HepG2 (cell line): ENCODE measurements at regions not wholly inside any gene's neighbourhood (a gene's known extent, or its start where the extent isn't known, plus 50 kb on each side); places are given as distances from the start of the nearest gene placed in this dataset.

ENCODE experiments used
- ATAC-seq: fragments of 200-7000 bp; cut with Tn5 transposase; 3 replicates; pipeline ENCODE4 v1.9.1; 2020; ENCODE audit warnings: mild to moderate bottlenecking, moderate library complexity
- BruUV-seq: library from RNA; stranded (reverse); fragments of 400-500 nt; replicated peaks from 2 replicates; lab custom pipeline; 2021; lab: Mats Ljungman, UMichigan
- CTCF ChIA-PET: fragments of 300-600 bp; formaldehyde crosslinking; extraction: SDS; loops from one replicate; lab custom pipeline; 2021; ENCODE audit warnings: low total read pairs, inconsistent platforms, low intra/inter-chr PET ratio; lab: Yijun Ruan, JAX
- POLR2A ChIA-PET: fragments of 350-600 bp; sonication (Branson Sonifier 250); formaldehyde crosslinking; loops from one replicate; lab custom pipeline; 2020; ENCODE audit warnings: antibody characterized with exemption, inconsistent platforms; lab: Yijun Ruan, JAX
- DNase-seq: peaks from one replicate; pipeline ENCODE4 v3.0.0-alpha.2; 2015; ENCODE audit warnings: low spot score
- FAIRE-seq: peaks from 3 replicates; lab custom pipeline; 2011; peaks lifted over from hg19 to GRCh38; lab: Jason Lieb, UNC
- H2AFZ ChIP-seq: one replicate; pipeline ENCODE4 v1.6.1; 2011; ENCODE audit warnings: low read length, inconsistent platforms
- H3K27ac ChIP-seq: fragments of 300-600 bp; 3 replicates; pipeline ENCODE4 v1.8.0; 2011; ENCODE audit warnings: mixed run types, mild to moderate bottlenecking, mixed read lengths, low read length, inconsistent platforms; ENCODE audit not compliant: insufficient read depth; ENCODE audit errors: extremely low read length
- H3K27me3 ChIP-seq, 2 experiments: fragments of 200-600 bp in 1 of 2; 2 replicates in 1 of 2; 3 replicates in 1 of 2; pipeline versions ENCODE4 v1.6.0 to v1.8.0; 2011; ENCODE audit warnings: low read length in 2 of 2, mild to moderate bottlenecking in 2 of 2, moderate library complexity in 2 of 2, inconsistent platforms in 1 of 2; ENCODE audit not compliant: insufficient read depth in 2 of 2, control insufficient read depth in 1 of 2
- H3K36me3 ChIP-seq, 2 experiments: fragments of 200-600 bp in 1 of 2; replicated peaks in 1 of 2; 2 replicates in 1 of 2; 3 replicates in 1 of 2; pipeline versions ENCODE4 v1.5.1 to v1.8.0; 2011; ENCODE audit warnings: low read length in 2 of 2, inconsistent platforms in 1 of 2; ENCODE audit not compliant: insufficient read depth in 2 of 2, control insufficient read depth in 1 of 2
- H3K4me1 ChIP-seq: 2 replicates; pipeline ENCODE4 v1.5.1; 2012; ENCODE audit warnings: low read length, inconsistent platforms; ENCODE audit not compliant: insufficient read depth
- H3K4me2 ChIP-seq: 2 replicates; pipeline ENCODE4 v1.6.0; 2011; ENCODE audit warnings: low read depth, low read length, inconsistent platforms
- H3K4me3 ChIP-seq, 3 experiments: fragments of 200-600 bp in 1 of 3; sonication (generic), shearing (Covaris generic) in 1 of 3; replicated peaks in 1 of 3; 2 replicates each; pipeline ENCODE4 v1.5.1; 2011 to 2016; ENCODE audit warnings: low read length in 3 of 3, inconsistent platforms in 2 of 3, low read depth in 2 of 3, mild to moderate bottlenecking in 2 of 3, control low read depth in 1 of 3, mixed read lengths in 1 of 3; ENCODE audit not compliant: insufficient read depth in 1 of 3
- H3K79me2 ChIP-seq: one replicate; pipeline ENCODE4 v1.6.1; 2011; ENCODE audit warnings: low read length, inconsistent platforms; ENCODE audit not compliant: insufficient read depth
- H3K9ac ChIP-seq: 2 replicates; pipeline ENCODE4 v1.6.0; 2011; ENCODE audit warnings: mild to moderate bottlenecking, low read depth, low read length, inconsistent platforms; ENCODE audit not compliant: insufficient read depth
- H3K9me3 ChIP-seq: 2 replicates; pipeline ENCODE4 v1.5.1; 2012; ENCODE audit warnings: mild to moderate bottlenecking, low read length
- H4K20me1 ChIP-seq: 2 replicates; pipeline ENCODE4 v1.6.0; 2011; ENCODE audit warnings: inconsistent platforms, mild to moderate bottlenecking, low read length, moderate library complexity; ENCODE audit not compliant: insufficient read depth
- CCAR2 ChIP-seq: fragments of 200-400 bp; formaldehyde crosslinking; optimal IDR thresholded peaks from 2 replicates; pipeline ENCODE3; 2018; ENCODE audit warnings: low read depth, mild to moderate bottlenecking, low read length, moderate library complexity
- CREB1 ChIP-seq, 2 experiments: fragments of 450-650 bp in 1 of 2; IDR thresholded peaks; 2 replicates each; pipeline ENCODE4 v1.6.1; 2016 to 2017; ENCODE audit warnings: control low read depth in 1 of 2, mild to moderate bottlenecking in 1 of 2, missing compliant biosample characterization in 1 of 2, missing genetic modification characterization in 1 of 2
- MXD4 ChIP-seq: IDR thresholded peaks from 2 replicates; pipeline ENCODE4 v1.6.1; 2016; ENCODE audit warnings: mild to moderate bottlenecking, missing biosample characterization, missing genetic modification reagents
- PHF8 ChIP-seq: sonication (generic); formaldehyde crosslinking; IDR thresholded peaks from 2 replicates; pipeline ENCODE4 v1.5.0; 2020; ENCODE audit warnings: missing genetic modification reagents
- TEAD2 ChIP-seq: sonication (generic); formaldehyde crosslinking; IDR thresholded peaks from 2 replicates; pipeline ENCODE4 v1.9.0; 2021; ENCODE audit warnings: missing genetic modification reagents
- YEATS4 ChIP-seq: sonication (generic); formaldehyde crosslinking; IDR thresholded peaks from 2 replicates; pipeline ENCODE4 v1.4.0; 2020; ENCODE audit warnings: missing genetic modification reagents, borderline replicate concordance
- ZBTB20 ChIP-seq: sonication (generic); formaldehyde crosslinking; IDR thresholded peaks from 2 replicates; pipeline ENCODE4 v1.8.1; 2023; ENCODE audit warnings: missing genetic modification reagents, low read depth, mild to moderate bottlenecking, borderline replicate concordance
- ZKSCAN5 ChIP-seq: sonication (generic); formaldehyde crosslinking; IDR thresholded peaks from 2 replicates; pipeline ENCODE4 v1.5.1; 2020; ENCODE audit warnings: mild to moderate bottlenecking, missing genetic modification reagents
- ZNF563 ChIP-seq: sonication (generic); formaldehyde crosslinking; IDR thresholded peaks from 2 replicates; pipeline ENCODE4 v1.8.0; 2022; ENCODE audit warnings: mild to moderate bottlenecking, moderate library complexity, missing genetic modification reagents
- WGBS: methylation state at CpG from one replicate; pipeline ENCODE4 v1.1.6; 2017; ENCODE audit warnings: low lambda C conversion rate; 5-methylcytosine and 5-hydroxymethylcytosine counted together
- in situ Hi-C: cut with HindIII; loops from 2 replicates; pipeline ENCODE4 v1.10.0; 2017; ENCODE audit warnings: low pct_unique_long_range_greater_than_20kb; ENCODE audit not compliant: extremely low pct_ligation_motif_present
- intact Hi-C: fragments of 100-400 bp; cut with micrococcal nuclease; formaldehyde crosslinking; loops from one replicate; pipeline ENCODE4 v1.10.0; 2022; ENCODE audit not compliant: unreplicated experiment
- TF ChIP-seq, protein P1 (sequence below): sonication (generic); formaldehyde crosslinking; IDR thresholded peaks from 2 replicates; pipeline ENCODE4 v1.5.0; 2020; ENCODE audit warnings: missing genetic modification reagents
- TF ChIP-seq, protein P2 (sequence below): sonication (generic); formaldehyde crosslinking; IDR thresholded peaks from 2 replicates; pipeline ENCODE4 v1.4.0; 2020; ENCODE audit warnings: mild to moderate bottlenecking, low read depth, missing genetic modification reagents

DNA sequence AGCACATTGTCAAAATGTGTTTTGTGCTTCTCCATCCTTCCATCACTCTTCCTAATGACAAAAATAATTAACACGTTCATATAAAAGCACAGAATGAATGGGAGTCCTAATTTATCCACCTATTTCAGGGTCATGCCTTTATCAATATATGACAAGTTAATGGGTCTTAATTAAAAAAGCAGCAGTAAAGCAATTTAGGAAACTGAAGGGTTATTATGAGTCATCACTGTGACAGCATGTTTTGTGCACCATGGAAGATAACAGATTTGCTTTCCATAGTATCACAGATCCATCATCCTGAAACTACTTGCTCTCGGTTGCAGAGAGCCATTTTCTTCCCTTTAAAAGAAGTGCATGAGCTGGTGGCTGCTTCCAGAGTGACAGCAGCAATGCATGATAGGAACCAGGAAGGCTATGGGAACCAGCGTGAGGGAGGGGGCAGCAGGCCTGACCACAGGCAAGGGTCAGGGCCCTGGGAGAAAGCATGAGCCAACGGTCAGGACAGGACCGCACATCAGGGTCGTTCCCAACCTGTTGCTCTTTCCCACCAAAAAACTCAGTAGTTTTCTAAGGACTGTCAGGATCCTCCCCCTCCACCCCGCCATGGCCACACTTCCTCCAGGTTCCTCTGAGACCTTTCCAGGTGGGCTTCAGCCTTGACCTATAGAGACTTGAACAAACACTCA lies 784.1 kb downstream of the UQCRFS1 start:
- DNase-seq (no peak), ATAC-seq (no peak), FAIRE-seq (no peak)
- no peaks in the 10 kb centered on the region for H3K4me1 ChIP-seq
- intact Hi-C loops (no loop called here), in situ Hi-C loops (no loop called here)
- H3K79me2 ChIP-seq, result no peaks in the 10 kb centered on the region
- 24% methylated on average over 7 of the region's 7 CpGs for WGBS
- POLR2A ChIA-PET, result no interaction called here
- H3K9ac ChIP-seq, result no peak overlapping the region
- H3K27ac ChIP-seq, result no peak overlapping the region
- no peak overlapping the region for H3K4me3 ChIP-seq
- CTCF ChIA-PET, result no interaction called here
- H3K27me3 ChIP-seq, result no peaks in the 10 kb centered on the region
- TF ChIP-seq CREB1 (IDR thresholded peaks at IDR 0.05) (peak; percentile 17; the same call in 1 of the 2 replicates), CREB1 (CRISPR knock-in tag; IDR thresholded peaks at IDR 0.05) (no peak), ZNF563 (CRISPR knock-in tag) (no peak), PHF8 (CRISPR knock-in tag) (no peak)
- TF ChIP-seq, protein P1, sequence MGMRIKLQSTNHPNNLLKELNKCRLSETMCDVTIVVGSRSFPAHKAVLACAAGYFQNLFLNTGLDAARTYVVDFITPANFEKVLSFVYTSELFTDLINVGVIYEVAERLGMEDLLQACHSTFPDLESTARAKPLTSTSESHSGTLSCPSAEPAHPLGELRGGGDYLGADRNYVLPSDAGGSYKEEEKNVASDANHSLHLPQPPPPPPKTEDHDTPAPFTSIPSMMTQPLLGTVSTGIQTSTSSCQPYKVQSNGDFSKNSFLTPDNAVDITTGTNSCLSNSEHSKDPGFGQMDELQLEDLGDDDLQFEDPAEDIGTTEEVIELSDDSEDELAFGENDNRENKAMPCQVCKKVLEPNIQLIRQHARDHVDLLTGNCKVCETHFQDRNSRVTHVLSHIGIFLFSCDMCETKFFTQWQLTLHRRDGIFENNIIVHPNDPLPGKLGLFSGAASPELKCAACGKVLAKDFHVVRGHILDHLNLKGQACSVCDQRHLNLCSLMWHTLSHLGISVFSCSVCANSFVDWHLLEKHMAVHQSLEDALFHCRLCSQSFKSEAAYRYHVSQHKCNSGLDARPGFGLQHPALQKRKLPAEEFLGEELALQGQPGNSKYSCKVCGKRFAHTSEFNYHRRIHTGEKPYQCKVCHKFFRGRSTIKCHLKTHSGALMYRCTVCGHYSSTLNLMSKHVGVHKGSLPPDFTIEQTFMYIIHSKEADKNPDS (CRISPR knock-in tag), result no peak
- no peaks in the 10 kb centered on the region for H3K36me3 ChIP-seq
- H4K20me1 ChIP-seq, result no peaks in the 10 kb centered on the region
- H3K9me3 ChIP-seq, result peaks cover 72% of the 10 kb centered on the region
- no TSS peak for BruUV-seq
- no peak overlapping the region for H3K4me2 ChIP-seq
- H2AFZ ChIP-seq, result no peak overlapping the region

DNA sequence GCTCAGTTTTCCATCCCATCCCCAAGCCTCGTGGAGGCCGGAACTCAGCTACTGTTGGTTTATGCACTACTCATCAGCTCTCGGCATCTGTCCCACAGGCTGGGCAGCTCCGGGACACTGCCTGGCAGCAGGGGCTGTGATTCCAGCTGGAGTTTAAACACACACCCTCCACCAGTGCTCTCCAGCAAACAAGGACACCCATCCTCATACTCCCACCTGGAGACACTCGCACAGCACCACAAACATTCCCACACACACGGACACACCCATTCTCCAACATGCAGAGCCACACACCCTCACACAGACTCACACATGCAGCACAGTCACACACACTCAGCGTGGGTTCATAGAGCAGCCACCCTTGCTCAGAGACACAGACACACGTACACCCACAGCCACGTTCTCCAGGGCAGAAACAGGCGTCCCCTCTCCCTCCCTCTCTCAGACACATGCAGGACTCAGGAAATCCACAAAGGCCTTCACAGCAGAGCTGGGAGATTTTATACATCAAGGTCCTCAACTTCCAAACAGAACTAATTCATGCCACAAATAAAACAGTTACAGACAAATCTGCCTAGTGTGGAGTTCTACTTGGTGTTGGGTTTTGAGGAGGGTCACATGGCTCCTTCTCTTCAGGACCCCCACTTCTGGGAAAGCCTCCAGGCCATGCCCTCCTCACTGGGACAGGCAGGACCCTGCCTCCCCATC lies 785.4 kb downstream of the UQCRFS1 start:
- WGBS, result 49% methylated on average over 7 of the region's 10 CpGs
- no peak overlapping the region for H3K4me3 ChIP-seq
- TF ChIP-seq CCAR2 (no peak), ZBTB20 (CRISPR knock-in tag) (no peak), MXD4 (CRISPR knock-in tag) (no peak), YEATS4 (no peak), ZKSCAN5 (CRISPR knock-in tag) (no peak), TEAD2 (CRISPR knock-in tag) (no peak)
- TF ChIP-seq, protein P2, sequence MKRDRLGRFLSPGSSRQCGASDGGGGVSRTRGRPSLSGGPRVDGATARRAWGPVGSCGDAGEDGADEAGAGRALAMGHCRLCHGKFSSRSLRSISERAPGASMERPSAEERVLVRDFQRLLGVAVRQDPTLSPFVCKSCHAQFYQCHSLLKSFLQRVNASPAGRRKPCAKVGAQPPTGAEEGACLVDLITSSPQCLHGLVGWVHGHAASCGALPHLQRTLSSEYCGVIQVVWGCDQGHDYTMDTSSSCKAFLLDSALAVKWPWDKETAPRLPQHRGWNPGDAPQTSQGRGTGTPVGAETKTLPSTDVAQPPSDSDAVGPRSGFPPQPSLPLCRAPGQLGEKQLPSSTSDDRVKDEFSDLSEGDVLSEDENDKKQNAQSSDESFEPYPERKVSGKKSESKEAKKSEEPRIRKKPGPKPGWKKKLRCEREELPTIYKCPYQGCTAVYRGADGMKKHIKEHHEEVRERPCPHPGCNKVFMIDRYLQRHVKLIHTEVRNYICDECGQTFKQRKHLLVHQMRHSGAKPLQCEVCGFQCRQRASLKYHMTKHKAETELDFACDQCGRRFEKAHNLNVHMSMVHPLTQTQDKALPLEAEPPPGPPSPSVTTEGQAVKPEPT (CRISPR knock-in tag), result no peak

More for the DNA sequence above, 785.4 kb downstream of the UQCRFS1 start:
- Histone ChIP-seq H3K4me1 (no peaks in the 10 kb centered on the region), H3K27ac (no peak overlapping the region), H3K36me3 (no peaks in the 10 kb centered on the region), H3K79me2 (no peaks in the 10 kb centered on the region), H3K4me2 (no peak overlapping the region), H3K27me3 (no peaks in the 10 kb centered on the region), H2AFZ (no peak overlapping the region), H4K20me1 (no peaks in the 10 kb centered on the region), H3K9me3 (peaks cover 85% of the 10 kb centered on the region), H3K9ac (no peak overlapping the region)
- in situ Hi-C loops, result no loop called here
- ATAC-seq (no peak), DNase-seq (no peak), FAIRE-seq (no peak)
- ChIA-PET CTCF (no interaction called here), POLR2A (no interaction called here)
- intact Hi-C loops, result no loop called here
- BruUV-seq, result no TSS peak
